ENCODE measurements at regions not wholly inside any gene's neighbourhood (a gene's known extent, or its start where the extent isn't known, plus 50 kb on each side); places are given as distances from the start of the nearest gene placed in this dataset.

GRCh38 chr6:98325366-98325765 is 509.0 kb upstream of the POU3F2 start:
- Histone ChIP-seq H3K36me3 (replicated peaks in 1 of 2) (no peaks in the 10 kb centered on the region), H3K27ac (no peak overlapping the region), H3K9me3 (replicated peaks in 1 of 3) (no peaks in the 10 kb centered on the region), H3K4me1 (replicated peaks in 1 of 2) (no peaks in the 10 kb centered on the region), H3K4me3 (no peak overlapping the region), H3K27me3 (no peaks in the 10 kb centered on the region)
- WGBS, 4 donors = 63 to 73% (median 67%) methylated on average over 1 of the region's 1 CpG
- no peak for TF ChIP-seq POLR2A (IDR thresholded peaks at IDR 0.05)
- no peak for TF ChIP-seq CTCF (IDR thresholded peaks at IDR 0.05)
- intact Hi-C loops (cut with DNase I) = no loop called here
- no peak for DNase-seq

GRCh38 chr6:98333273-98333672 is 501.1 kb upstream of the POU3F2 start:
- no peaks in the 10 kb centered on the region for H3K9me3 ChIP-seq (replicated peaks in 1 of 3)
- H3K4me1 ChIP-seq (replicated peaks in 1 of 2) = no peaks in the 10 kb centered on the region
- WGBS, 4 donors = 46 to 55% (median 53%) methylated on average over 2 of the region's 2 CpGs
- no peak overlapping the region for H3K27ac ChIP-seq
- H3K36me3 ChIP-seq (replicated peaks in 1 of 2) = no peaks in the 10 kb centered on the region
- no peak for DNase-seq
- H3K27me3 ChIP-seq = no peaks in the 10 kb centered on the region
- intact Hi-C loops (cut with DNase I) = no loop called here
- H3K4me3 ChIP-seq = no peak overlapping the region
- TF ChIP-seq POLR2A (IDR thresholded peaks at IDR 0.05) (no peak), CTCF (IDR thresholded peaks at IDR 0.05) (no peak)

GRCh38 chr6:98335594-98335993 is 498.8 kb upstream of the POU3F2 start:
- no peak for DNase-seq
- Histone ChIP-seq H3K4me1 (replicated peaks in 1 of 2) (no peaks in the 10 kb centered on the region), H3K36me3 (replicated peaks in 1 of 2) (no peaks in the 10 kb centered on the region), H3K4me3 (no peak overlapping the region), H3K9me3 (replicated peaks in 1 of 3) (no peaks in the 10 kb centered on the region), H3K27ac (no peak overlapping the region), H3K27me3 (no peaks in the 10 kb centered on the region)
- no peak for TF ChIP-seq POLR2A (IDR thresholded peaks at IDR 0.05)
- no peak for TF ChIP-seq CTCF (IDR thresholded peaks at IDR 0.05)
- intact Hi-C loops (cut with DNase I) = no loop called here

- H3K9me3 ChIP-seq (replicated peaks in 1 of 3) = no peaks in the 10 kb centered on the region
- 76 to 88% (median 86%) methylated on average over 1 of the region's 1 CpG for WGBS, 4 donors
- no peak overlapping the region for H3K27ac ChIP-seq
- H3K4me3 ChIP-seq = no peak overlapping the region
- no peak for TF ChIP-seq CTCF (IDR thresholded peaks at IDR 0.05)
- TF ChIP-seq POLR2A (IDR thresholded peaks at IDR 0.05) = no peak
- no peaks in the 10 kb centered on the region for H3K27me3 ChIP-seq
- no peaks in the 10 kb centered on the region for H3K36me3 ChIP-seq (replicated peaks in 1 of 2)
- H3K4me1 ChIP-seq (replicated peaks in 1 of 2) = no peaks in the 10 kb centered on the region
- intact Hi-C loops (cut with DNase I) = no loop called here
- DNase-seq = no peak
Measured at GRCh38 chr6:98339506-98339905, 494.9 kb upstream of the POU3F2 start.
